ENCODE measurements at regions not wholly inside any gene's neighbourhood (a gene's known extent, or its start where the extent isn't known, plus 50 kb on each side); places are given as distances from the start of the nearest gene placed in this dataset.
"Not testable (repeated sequence)": the region's sequence is repeated elsewhere in the genome, so short reads cannot be mapped to it uniquely, and the experiment has no call there.

GRCh38 chr6:168238159-168238909, 81.2 kb downstream of the DACT2 start:
- H3K4me1 Mint-ChIP-seq, result no peaks in the 10 kb centered on the region
- H3K36me3 Mint-ChIP-seq (ENCODE audit: insufficient read depth), result no peaks in the 10 kb centered on the region
- ATAC-seq (replicated peaks; ENCODE audit: extremely low read depth, poor library complexity, severe bottlenecking), result no peak
- no peaks in the 10 kb centered on the region for H3K9me3 Mint-ChIP-seq
- no peak for DNase-seq (ENCODE audit: low spot score in 2 of 2)
- no peak overlapping the region for H3K4me3 Mint-ChIP-seq
- H3K27ac Mint-ChIP-seq (ENCODE audit: low read depth), result no peak overlapping the region
- H3K27me3 Mint-ChIP-seq, result peaks cover 23% of the 10 kb centered on the region

DNA sequence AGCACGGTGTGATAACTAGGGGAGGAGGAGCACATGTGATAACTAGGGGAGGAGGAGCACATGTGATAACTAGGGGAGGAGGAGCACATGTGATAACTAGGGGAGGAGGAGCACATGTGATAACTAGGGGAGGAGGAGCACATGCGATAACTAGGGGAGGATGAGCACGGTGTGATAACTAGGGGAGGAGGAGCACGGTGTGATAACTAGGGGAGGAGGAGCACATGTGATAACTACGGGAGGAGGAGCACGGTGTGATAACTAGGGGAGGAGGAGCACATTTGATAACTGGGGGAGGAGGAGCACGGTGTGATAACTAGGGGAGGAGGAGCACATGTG, 85.7 kb downstream of the DACT2 start:
- H3K4me1 Mint-ChIP-seq; ATAC-seq (replicated peaks; ENCODE audit: extremely low read depth, poor library complexity, severe bottlenecking); DNase-seq (ENCODE audit: low spot score in 2 of 2); H3K36me3 Mint-ChIP-seq (ENCODE audit: insufficient read depth); H3K4me3 Mint-ChIP-seq; H3K27ac Mint-ChIP-seq (ENCODE audit: low read depth); H3K9me3 Mint-ChIP-seq: not testable (repeated sequence)
- H3K27me3 Mint-ChIP-seq, result peaks cover 16% of the 10 kb centered on the region

GRCh38 chr6:168232989-168233874, 86.3 kb downstream of the DACT2 start:
- Mint-ChIP-seq H3K4me1 (no peaks in the 10 kb centered on the region), H3K36me3 (ENCODE audit: insufficient read depth) (no peaks in the 10 kb centered on the region)
- ATAC-seq (replicated peaks; ENCODE audit: extremely low read depth, poor library complexity, severe bottlenecking), result no peak

DNA sequence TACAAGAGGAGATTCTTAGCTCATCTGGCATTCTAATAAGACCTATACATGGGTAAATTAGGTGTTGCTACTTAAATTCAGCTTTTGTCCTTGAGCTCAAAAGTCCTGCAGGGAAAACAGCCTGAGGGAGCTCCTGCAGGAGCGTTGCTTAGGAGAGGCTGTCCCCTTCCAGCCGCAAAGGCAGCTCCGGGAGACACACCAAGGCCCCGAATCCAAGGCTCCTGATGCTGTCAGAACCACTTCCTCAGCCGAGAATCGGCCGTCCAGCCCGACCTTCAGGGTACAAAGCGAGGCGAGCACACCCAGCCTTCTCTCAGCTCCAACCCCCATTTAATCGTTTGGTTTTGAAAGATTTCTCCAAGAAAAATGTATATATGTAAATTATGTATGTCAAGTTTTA, 87.0 kb downstream of the DACT2 start:
- no peak for DNase-seq (ENCODE audit: low spot score in 2 of 2)
- no peak overlapping the region for H3K27ac Mint-ChIP-seq (ENCODE audit: low read depth)
- no peak overlapping the region for H3K4me3 Mint-ChIP-seq
- ATAC-seq (replicated peaks; ENCODE audit: extremely low read depth, poor library complexity, severe bottlenecking), result no peak
- no peaks in the 10 kb centered on the region for H3K9me3 Mint-ChIP-seq
- no peaks in the 10 kb centered on the region for H3K4me1 Mint-ChIP-seq
- H3K27me3 Mint-ChIP-seq, result peaks cover 12% of the 10 kb centered on the region
- H3K36me3 Mint-ChIP-seq (ENCODE audit: insufficient read depth), result no peaks in the 10 kb centered on the region

More at GRCh38 chr6:168232989-168233874, 86.3 kb downstream of the DACT2 start:
- Mint-ChIP-seq H3K27ac (ENCODE audit: low read depth) (no peak overlapping the region), H3K4me3 (no peak overlapping the region), H3K9me3 (no peaks in the 10 kb centered on the region), H3K27me3 (peaks cover 12% of the 10 kb centered on the region)
- DNase-seq (ENCODE audit: low spot score in 2 of 2), result no peak

GRCh38 chr6:168232062-168232461, 87.5 kb downstream of the DACT2 start:
- Mint-ChIP-seq H3K4me3 (no peak overlapping the region), H3K4me1 (no peaks in the 10 kb centered on the region), H3K27ac (ENCODE audit: low read depth) (no peak overlapping the region), H3K9me3 (no peaks in the 10 kb centered on the region), H3K36me3 (ENCODE audit: insufficient read depth) (no peaks in the 10 kb centered on the region), H3K27me3 (peaks cover 14% of the 10 kb centered on the region)
- ATAC-seq (replicated peaks; ENCODE audit: extremely low read depth, poor library complexity, severe bottlenecking) (no peak), DNase-seq (ENCODE audit: low spot score in 2 of 2) (no peak)

GRCh38 chr6:168231393-168231957, 88.1 kb downstream of the DACT2 start:
- ATAC-seq (replicated peaks; ENCODE audit: extremely low read depth, poor library complexity, severe bottlenecking), result no peak
- Mint-ChIP-seq H3K4me3 (no peak overlapping the region), H3K27ac (ENCODE audit: low read depth) (no peak overlapping the region), H3K4me1 (no peaks in the 10 kb centered on the region), H3K9me3 (no peaks in the 10 kb centered on the region), H3K27me3 (peaks cover 20% of the 10 kb centered on the region), H3K36me3 (ENCODE audit: insufficient read depth) (no peaks in the 10 kb centered on the region)
- no peak for DNase-seq (ENCODE audit: low spot score in 2 of 2)

GRCh38 chr6:168229368-168229752, 90.2 kb downstream of the DACT2 start:
- Mint-ChIP-seq H3K4me1 (no peaks in the 10 kb centered on the region), H3K27ac (ENCODE audit: low read depth) (no peak overlapping the region), H3K27me3 (peaks cover 24% of the 10 kb centered on the region), H3K4me3 (no peak overlapping the region), H3K9me3 (no peaks in the 10 kb centered on the region), H3K36me3 (ENCODE audit: insufficient read depth) (no peaks in the 10 kb centered on the region)
- DNase-seq (ENCODE audit: low spot score in 2 of 2) (no peak), ATAC-seq (replicated peaks; ENCODE audit: extremely low read depth, poor library complexity, severe bottlenecking) (no peak)

DNA sequence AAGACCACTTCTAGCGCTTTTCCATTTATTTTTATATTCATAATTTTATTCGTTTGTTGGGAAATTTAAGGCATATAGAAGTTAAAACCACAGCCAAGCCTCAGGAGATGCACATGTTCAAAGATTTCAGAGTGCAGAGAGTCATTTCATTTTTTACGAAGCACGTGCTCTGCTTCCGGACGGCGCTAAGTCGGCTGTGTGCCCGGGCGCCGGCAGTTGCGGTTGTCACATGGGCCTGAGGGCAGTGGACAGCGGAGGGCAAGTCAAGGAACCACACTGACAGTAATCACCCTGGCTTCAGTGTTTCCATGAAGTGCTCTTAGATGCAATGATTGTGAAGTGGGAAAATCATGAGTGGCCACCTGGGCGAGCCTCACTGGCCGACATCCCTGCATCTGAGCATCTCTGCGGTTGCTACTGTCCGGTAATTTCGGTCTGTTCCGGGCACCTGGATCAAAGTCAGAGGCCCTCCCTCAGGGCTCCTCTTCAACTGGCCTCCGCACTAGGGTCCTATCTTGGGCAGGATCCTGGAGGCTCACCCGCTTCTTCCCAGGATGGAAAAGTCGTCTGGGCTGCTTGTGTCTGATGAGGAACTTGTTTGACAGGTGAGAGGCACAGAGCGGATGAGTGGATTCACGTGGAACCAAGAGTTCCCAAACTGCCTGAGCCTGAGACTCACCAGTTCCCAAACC, 90.8 kb downstream of the DACT2 start:
- H3K9me3 Mint-ChIP-seq, result no peaks in the 10 kb centered on the region
- no peak overlapping the region for H3K4me3 Mint-ChIP-seq
- ATAC-seq (replicated peaks; ENCODE audit: extremely low read depth, poor library complexity, severe bottlenecking) (no peak), DNase-seq (ENCODE audit: low spot score in 2 of 2) (no peak)
- H3K4me1 Mint-ChIP-seq, result no peaks in the 10 kb centered on the region
- peaks cover 24% of the 10 kb centered on the region for H3K27me3 Mint-ChIP-seq
- H3K36me3 Mint-ChIP-seq (ENCODE audit: insufficient read depth), result no peaks in the 10 kb centered on the region
- no peak overlapping the region for H3K27ac Mint-ChIP-seq (ENCODE audit: low read depth)

GRCh38 chr6:168227840-168228239, 91.7 kb downstream of the DACT2 start:
- Mint-ChIP-seq H3K27ac (ENCODE audit: low read depth) (no peak overlapping the region), H3K27me3 (peaks cover 24% of the 10 kb centered on the region), H3K4me1 (no peaks in the 10 kb centered on the region), H3K36me3 (ENCODE audit: insufficient read depth) (no peaks in the 10 kb centered on the region), H3K9me3 (no peaks in the 10 kb centered on the region), H3K4me3 (no peak overlapping the region)
- ATAC-seq (replicated peaks; ENCODE audit: extremely low read depth, poor library complexity, severe bottlenecking), result no peak
- no peak for DNase-seq (ENCODE audit: low spot score in 2 of 2)

DNA sequence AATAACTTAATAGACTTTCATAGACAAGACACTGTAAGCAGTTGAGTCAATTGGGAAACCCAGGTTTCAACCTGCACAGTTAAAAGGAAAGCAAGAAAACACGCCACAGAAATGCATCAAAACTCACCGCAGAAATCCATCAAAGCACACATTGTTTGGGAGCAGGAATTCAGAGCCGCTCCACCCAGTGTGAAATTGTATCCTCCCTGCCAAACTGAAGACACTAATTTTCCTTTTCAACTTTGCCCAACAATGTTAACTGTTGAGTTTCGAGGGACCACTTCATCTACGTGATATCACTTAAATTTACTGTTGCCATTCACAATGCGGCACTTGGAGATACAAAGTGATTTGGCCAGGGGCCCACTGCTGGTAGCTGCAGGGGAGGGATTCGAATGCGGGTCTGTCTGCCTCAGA, 92.7 kb downstream of the DACT2 start:
- H3K4me1 Mint-ChIP-seq, result no peaks in the 10 kb centered on the region
- ATAC-seq (replicated peaks; ENCODE audit: extremely low read depth, poor library complexity, severe bottlenecking), result no peak
- no peaks in the 10 kb centered on the region for H3K9me3 Mint-ChIP-seq
- H3K27ac Mint-ChIP-seq (ENCODE audit: low read depth), result no peak overlapping the region
- H3K36me3 Mint-ChIP-seq (ENCODE audit: insufficient read depth), result no peaks in the 10 kb centered on the region
- no peak overlapping the region for H3K4me3 Mint-ChIP-seq
- peaks cover 33% of the 10 kb centered on the region for H3K27me3 Mint-ChIP-seq
- DNase-seq (ENCODE audit: low spot score in 2 of 2), result no peak

DNA sequence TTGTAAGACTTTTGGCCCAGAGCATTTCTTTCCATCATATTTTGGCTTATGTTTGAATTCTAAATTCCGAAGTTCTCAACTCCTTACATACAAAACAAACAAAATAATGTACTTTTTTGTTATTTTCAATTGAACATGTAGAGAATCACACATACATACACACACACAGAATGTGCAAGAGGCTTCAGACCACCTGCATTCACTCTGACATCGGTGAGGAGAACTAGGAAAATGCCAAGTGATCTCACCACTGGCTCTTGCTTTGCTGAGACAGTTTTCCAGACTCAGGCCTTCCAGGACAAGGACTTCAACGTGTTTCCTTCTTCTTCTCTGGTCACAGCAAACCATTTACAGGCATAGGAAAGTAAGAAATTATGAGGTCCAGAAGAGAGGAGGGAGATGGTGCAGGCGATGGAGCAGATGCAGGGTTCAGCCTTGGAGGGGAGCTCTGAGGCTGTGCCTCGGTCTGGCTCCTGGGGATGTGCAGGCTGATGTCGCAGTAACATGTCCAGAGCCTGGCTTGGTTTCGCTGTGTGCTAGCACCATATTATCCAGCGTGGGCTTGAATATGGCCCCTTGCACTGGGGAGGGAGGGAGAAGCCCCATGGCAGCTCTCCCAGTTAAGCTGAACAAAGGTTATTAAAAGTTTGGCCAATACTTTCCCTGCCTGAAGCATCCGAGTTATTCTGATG, 93.4 kb downstream of the DACT2 start:
- no peaks in the 10 kb centered on the region for H3K4me1 Mint-ChIP-seq
- no peaks in the 10 kb centered on the region for H3K36me3 Mint-ChIP-seq (ENCODE audit: insufficient read depth)
- DNase-seq (ENCODE audit: low spot score in 2 of 2), result no peak
- peaks cover 29% of the 10 kb centered on the region for H3K27me3 Mint-ChIP-seq
- no peak overlapping the region for H3K27ac Mint-ChIP-seq (ENCODE audit: low read depth)
- no peak overlapping the region for H3K4me3 Mint-ChIP-seq
- no peak for ATAC-seq (replicated peaks; ENCODE audit: extremely low read depth, poor library complexity, severe bottlenecking)
- no peaks in the 10 kb centered on the region for H3K9me3 Mint-ChIP-seq

DNA sequence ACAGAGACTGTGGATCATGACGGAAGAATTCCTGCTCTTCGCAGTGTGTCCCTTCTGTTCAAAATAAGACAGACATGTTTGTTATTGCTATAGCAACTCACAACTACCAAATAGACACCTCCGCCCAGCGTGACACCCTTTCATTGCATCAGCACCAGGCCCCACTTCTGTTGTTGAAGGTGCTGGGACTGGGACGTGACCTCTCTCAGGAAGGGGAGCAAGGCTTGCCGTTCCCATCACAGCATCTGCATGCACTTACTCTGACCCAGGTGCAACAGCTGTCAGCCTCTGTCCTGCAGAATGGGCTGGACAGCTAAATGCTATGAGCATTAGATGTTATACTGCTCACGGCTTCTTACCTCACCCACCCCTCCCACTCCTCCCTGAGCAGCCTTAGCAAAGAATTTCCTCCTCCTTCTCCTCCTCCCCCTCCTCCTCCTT, 94.1 kb downstream of the DACT2 start:
- ATAC-seq (replicated peaks; ENCODE audit: extremely low read depth, poor library complexity, severe bottlenecking) (no peak), DNase-seq (ENCODE audit: low spot score in 2 of 2) (no peak)
- no peaks in the 10 kb centered on the region for H3K9me3 Mint-ChIP-seq
- H3K4me1 Mint-ChIP-seq, result no peaks in the 10 kb centered on the region
- peaks cover 22% of the 10 kb centered on the region for H3K27me3 Mint-ChIP-seq
- H3K27ac Mint-ChIP-seq (ENCODE audit: low read depth), result no peak overlapping the region
- peaks cover 1% of the 10 kb centered on the region for H3K36me3 Mint-ChIP-seq (ENCODE audit: insufficient read depth)
- H3K4me3 Mint-ChIP-seq, result no peak overlapping the region
